Activated CD4-positive, alpha-beta T cell treated with anti-CD3 and anti-CD28 coated beads for 48 hours (primary cell): ENCODE measurements at regions not wholly inside any gene's neighbourhood (a gene's known extent, or its start where the extent isn't known, plus 50 kb on each side); places are given as distances from the start of the nearest gene placed in this dataset.

ENCODE experiments used
- DNase-seq: peaks from one replicate; pipeline ENCODE4 v3.0.0-alpha.2; 2020

GRCh38 chr6:91428296-91428695, 841.4 kb upstream of the MAP3K7 start:
- DNase-seq: no peak

GRCh38 chr6:91420243-91420642, 833.4 kb upstream of the MAP3K7 start:
- no peak for DNase-seq

DNA sequence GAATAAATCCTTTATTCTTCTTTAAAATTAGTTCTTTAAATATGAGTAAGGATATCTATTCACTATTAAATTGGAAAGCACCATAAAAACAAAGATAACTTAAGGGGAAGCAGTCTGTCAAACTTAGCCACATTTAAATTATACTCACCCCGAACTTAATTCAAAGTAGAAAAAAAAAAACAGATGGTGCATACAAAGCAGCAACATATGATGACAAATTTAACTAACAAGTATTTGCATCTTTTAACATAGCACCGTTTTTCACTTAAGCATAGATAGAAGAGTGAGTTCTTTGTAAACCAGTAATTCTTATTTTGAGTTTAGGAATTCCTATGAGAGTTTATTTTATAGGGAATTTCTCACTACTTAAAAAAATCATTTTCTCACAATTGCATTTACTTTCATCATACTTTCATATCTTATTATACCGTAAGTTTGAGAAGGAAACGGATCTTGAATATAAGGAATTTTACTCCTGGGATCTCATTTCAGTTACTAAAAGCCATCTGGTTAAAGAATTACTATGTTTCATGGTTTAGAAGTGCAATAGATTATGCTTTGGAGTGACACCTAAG, 828.2 kb upstream of the MAP3K7 start:
- DNase-seq: no peak

GRCh38 chr6:91412532-91412931, 825.7 kb upstream of the MAP3K7 start:
- DNase-seq: no peak

- no peak for DNase-seq
Measured at GRCh38 chr6:91407706-91408105, 820.8 kb upstream of the MAP3K7 start.

DNA sequence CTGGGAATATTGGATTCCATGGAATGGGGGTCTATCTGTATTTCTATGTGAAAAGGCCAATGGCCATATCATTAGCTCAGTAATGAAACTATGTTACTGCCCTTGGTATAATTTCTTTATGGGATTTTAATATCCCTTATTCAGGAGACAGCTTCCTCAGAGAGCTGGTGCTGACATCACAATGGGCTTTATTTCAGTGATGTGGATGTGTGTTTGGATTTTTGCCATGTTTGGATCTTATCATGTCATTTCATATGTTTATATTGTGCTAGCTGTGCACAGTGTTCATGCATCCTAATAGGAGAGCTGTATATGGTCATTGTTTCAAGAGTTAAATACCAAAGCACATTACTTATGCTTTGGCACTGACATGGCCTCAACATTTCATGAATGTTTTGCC, 806.1 kb upstream of the MAP3K7 start:
- DNase-seq: no peak

GRCh38 chr6:91387290-91388059, 800.6 kb upstream of the MAP3K7 start:
- DNase-seq: no peak

- DNase-seq: no peak
Measured at GRCh38 chr6:91386204-91386603, 799.3 kb upstream of the MAP3K7 start.

GRCh38 chr6:91383207-91383606, 796.3 kb upstream of the MAP3K7 start:
- DNase-seq: no peak

DNA sequence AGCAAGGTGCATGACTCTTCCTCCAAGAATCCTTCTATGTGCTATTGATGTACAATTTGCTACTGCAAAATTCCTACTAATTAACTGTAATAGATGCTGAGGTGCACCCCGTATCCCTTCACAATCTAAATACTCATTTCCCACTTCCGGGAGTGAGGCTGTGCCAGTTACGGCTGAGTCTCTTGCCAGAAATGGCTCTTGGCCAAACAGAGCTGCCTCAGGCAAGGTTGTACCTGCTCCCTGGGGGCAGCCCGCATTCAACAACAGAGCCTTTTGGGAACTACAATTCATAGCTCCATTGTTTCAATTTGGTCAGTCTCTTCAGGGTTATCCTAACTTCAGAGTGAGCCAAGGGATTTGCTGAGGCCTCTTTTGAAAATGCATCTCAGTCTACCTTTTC, 789.8 kb upstream of the MAP3K7 start:
- no peak for DNase-seq

DNA sequence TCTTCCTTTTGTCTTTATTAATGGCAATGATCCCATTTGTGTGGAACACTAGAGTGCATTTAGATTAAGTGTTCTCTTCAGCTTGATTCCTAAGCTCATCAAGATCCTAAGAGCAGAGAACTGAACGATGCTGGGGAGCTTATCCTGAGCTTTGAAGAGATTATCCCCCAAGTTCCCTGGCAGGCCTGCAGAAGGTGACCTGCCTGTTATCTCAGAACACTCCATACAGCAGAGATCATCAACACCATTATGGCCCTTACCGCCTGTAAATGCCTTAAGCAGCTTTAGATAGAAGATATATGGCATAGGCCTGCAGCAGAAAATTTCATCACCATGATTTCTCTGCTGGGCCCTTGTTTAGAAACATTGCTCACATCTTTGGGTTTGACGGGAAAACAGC, 779.9 kb upstream of the MAP3K7 start:
- no peak for DNase-seq

DNA sequence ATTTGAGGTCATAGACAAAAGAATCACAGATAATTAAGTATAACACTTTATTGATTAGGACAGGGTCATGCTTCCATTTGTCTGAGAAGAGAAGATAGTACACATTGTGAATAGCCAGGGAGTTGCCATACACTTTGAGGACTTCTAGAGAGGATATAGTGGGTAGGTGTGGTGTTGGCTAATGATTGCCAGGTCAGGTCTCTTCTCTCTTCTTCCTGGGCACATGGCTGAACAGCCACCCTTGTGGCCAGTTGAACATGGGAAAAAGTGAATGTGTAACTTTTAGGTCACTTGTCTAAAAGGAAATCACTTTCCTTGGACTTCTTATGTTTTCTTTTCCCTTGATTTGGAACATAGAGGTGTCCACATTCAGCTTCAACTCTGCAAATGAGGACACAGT, 772.1 kb upstream of the MAP3K7 start:
- DNase-seq: no peak

- DNase-seq: no peak
Measured at GRCh38 chr6:91352878-91353277, 766.0 kb upstream of the MAP3K7 start.

DNA sequence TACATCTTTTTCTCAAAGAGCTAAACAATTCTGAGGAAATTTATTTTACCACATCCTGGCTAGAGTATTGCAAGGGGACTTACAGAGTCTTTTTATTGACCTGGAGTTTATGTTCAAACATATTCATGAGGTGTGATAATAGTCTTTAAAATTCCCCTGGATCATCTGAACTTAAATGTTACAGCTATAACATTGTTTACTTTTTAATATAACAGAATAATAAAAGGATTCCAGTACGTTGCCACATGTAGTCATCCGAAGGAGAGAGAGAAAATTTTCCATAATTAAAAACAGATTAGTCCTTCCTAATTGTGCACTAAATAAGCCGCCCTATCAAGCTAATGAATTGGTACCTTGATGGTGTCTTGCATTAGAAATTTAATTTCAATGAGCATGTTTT, 765.4 kb upstream of the MAP3K7 start:
- no peak for DNase-seq

- no peak for DNase-seq
Measured at GRCh38 chr6:91350146-91350908, 763.5 kb upstream of the MAP3K7 start.

DNA sequence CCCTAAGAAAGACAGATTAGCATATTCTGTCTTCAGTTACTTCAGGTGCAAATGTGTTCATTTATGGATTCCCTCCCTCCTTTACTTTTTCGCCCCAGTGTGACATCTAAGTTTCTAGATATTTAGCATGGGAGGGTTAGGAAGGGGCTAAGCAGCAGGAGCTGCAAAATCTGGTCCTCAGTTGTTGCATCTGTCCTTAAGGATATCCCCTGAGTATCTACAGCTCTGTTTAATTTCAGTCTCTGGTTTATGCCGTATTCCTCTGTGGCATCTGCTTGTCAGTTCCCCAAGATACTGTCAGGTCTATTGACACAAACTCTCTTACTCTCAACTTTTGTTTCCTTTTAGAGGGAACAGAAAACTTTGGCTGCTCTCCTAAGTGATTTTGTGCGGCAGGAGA, 754.6 kb upstream of the MAP3K7 start:
- DNase-seq: no peak

DNA sequence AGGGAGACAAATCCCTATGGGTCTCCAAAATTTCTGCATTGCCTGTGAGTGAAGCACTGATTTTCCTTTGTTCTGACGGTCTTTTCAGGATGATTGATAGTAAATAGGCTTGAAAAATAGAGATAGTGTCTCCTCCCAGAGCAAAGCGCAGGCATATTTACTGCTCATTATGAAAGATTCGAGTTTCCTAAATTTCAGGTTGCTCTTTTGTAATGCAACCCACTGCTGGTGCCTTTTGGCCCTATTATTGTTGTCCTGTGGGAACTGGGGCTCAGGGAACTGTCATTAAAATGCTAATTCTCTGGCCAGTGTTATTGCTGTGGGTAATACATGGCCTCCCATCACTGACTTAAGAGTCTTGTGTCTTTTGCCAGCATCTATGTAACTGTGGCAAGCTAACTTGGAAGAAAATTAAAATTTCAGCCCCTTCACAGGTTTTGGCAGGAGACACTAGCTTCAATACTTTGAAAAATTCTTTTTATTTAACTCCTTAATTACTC, 754.1 kb upstream of the MAP3K7 start:
- no peak for DNase-seq

GRCh38 chr6:91337967-91338366, 751.1 kb upstream of the MAP3K7 start:
- DNase-seq: no peak

DNA sequence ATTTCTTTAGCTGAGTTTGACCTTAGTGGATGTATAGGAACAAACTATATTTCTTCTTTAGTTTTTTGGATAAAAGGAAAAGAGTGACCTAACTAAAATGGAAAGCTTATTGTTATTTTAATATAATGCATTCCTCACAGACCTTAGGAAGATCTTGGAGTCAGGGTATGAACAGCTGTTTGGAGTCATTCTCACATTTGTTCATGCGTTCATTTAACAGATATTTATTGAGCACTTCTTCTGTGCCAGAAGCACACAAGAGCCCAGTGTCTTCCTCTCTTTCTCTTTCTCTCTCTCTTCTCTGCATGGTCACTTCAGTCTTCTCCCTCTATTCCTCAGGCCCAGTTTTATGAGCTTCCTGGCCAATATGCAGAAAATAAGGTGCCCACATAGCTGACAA, 744.0 kb upstream of the MAP3K7 start:
- DNase-seq: no peak

GRCh38 chr6:91328241-91328640, 741.4 kb upstream of the MAP3K7 start:
- no peak for DNase-seq

- no peak for DNase-seq
Measured at GRCh38 chr6:91324711-91325110, 737.8 kb upstream of the MAP3K7 start.

DNA sequence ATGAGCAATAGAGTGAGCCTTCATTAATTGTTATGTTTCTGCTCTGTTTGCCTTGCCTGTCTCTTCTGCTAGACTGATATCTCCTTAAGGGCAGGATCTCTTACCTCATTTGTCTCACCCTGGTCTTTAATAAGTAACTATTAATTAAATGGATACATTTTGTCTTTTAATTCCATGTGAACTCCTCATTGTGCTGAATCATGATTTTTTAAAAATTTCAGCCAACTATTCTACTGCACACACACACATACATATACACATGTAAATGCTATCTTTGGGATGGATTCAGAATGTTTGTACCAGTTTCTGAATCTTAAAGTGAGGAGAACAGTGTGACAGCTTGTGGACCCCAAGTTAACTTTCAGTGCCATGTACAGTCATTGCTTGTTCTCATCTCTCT, 731.1 kb upstream of the MAP3K7 start:
- no peak for DNase-seq

GRCh38 chr6:91317247-91317835, 730.5 kb upstream of the MAP3K7 start:
- no peak for DNase-seq

DNA sequence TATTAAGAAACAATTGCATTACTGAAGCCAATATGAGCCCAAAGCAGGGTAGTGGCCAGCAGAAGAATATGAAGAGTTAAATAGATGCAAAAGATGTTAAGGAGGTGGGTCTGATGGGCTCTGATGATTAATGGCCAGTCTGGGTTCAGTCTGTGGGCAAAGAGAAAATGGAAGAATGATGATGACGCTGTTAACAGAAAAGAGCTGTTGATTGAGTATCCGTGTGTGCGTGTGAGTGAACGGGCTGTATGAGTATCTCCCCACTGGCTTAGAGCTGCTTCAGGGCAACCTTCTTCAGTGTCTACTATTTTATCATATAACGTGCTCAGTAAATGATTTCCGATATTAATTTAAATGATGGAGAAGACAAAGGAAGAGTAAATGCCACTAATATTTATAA, 723.3 kb upstream of the MAP3K7 start:
- no peak for DNase-seq
